MCF 10A (cell line): ENCODE measurements at regions not wholly inside any gene's neighbourhood (a gene's known extent, or its start where the extent isn't known, plus 50 kb on each side); places are given as distances from the start of the nearest gene placed in this dataset.

Source experiments
- BruUV-seq: library from RNA; stranded (reverse); fragments of 400-500 nt; replicated peaks from 2 replicates; lab custom pipeline; 2021; lab: Mats Ljungman, UMichigan
- CTCF ChIA-PET: fragments of 300-600 bp; sonication (Branson Sonifier 250); formaldehyde crosslinking; extraction: SDS; loops from one replicate; lab custom pipeline; 2021; ENCODE audit warnings: antibody characterized with exemption, inconsistent platforms; lab: Yijun Ruan, JAX
- POLR2A ChIA-PET: fragments of 300-600, 350-650 bp; sonication (Branson Sonifier 250); formaldehyde crosslinking; extraction: SDS; loops from one replicate; lab custom pipeline; 2020; ENCODE audit warnings: antibody characterized with exemption, inconsistent platforms; lab: Yijun Ruan, JAX
- DNase-seq: peaks from one replicate; pipeline ENCODE4 v3.0.0-alpha.2; 2018; ENCODE audit not compliant: unreplicated experiment
- H3K27ac Mint-ChIP-seq: one replicate; pipeline ENCODE4 v1.8.0; 2022; ENCODE audit warnings: mild to moderate bottlenecking, low read depth, mixed read lengths; ENCODE audit not compliant: unreplicated experiment
- H3K27me3 Mint-ChIP-seq: one replicate; pipeline ENCODE4 v1.8.0; 2022; ENCODE audit warnings: mixed read lengths; ENCODE audit not compliant: insufficient read depth, unreplicated experiment
- H3K36me3 Mint-ChIP-seq: one replicate; pipeline ENCODE4 v1.8.0; 2022; ENCODE audit warnings: mild to moderate bottlenecking, moderate library complexity, mixed read lengths; ENCODE audit not compliant: insufficient read depth, unreplicated experiment
- H3K4me1 Mint-ChIP-seq: one replicate; pipeline ENCODE4 v1.8.0; 2022; ENCODE audit warnings: mixed read lengths; ENCODE audit not compliant: insufficient read depth, unreplicated experiment
- H3K4me3 Mint-ChIP-seq: one replicate; pipeline ENCODE4 v1.8.0; 2022; ENCODE audit warnings: mild to moderate bottlenecking, moderate library complexity, mixed read lengths; ENCODE audit not compliant: unreplicated experiment
- H3K9me3 Mint-ChIP-seq: one replicate; pipeline ENCODE4 v1.8.0; 2022; ENCODE audit warnings: mixed read lengths; ENCODE audit not compliant: unreplicated experiment
- CTCF ChIP-seq: fragments of 200-600 bp; IDR thresholded peaks from one replicate; pipeline ENCODE4 v1.8.0; 2022; ENCODE audit warnings: antibody characterized with exemption, mild to moderate bottlenecking; ENCODE audit not compliant: unreplicated experiment
- intact Hi-C: fragments of 100-400 bp; cut with micrococcal nuclease; formaldehyde crosslinking; loops from 2 replicates; pipeline ENCODE4 v1.14.1; 2022

GRCh38 chr13:62287764-62288163 lies 872.1 kb upstream of the PCDH20 start:
- Mint-ChIP-seq H3K4me1 (no peaks in the 10 kb centered on the region), H3K27me3 (peaks cover 11% of the 10 kb centered on the region), H3K4me3 (no peak overlapping the region), H3K9me3 (no peaks in the 10 kb centered on the region), H3K27ac (no peak overlapping the region), H3K36me3 (no peaks in the 10 kb centered on the region)
- no peak for TF ChIP-seq CTCF
- no peak for DNase-seq
- BruUV-seq: no TSS peak
- intact Hi-C loops: no loop called here
- POLR2A ChIA-PET: no interaction called here
- CTCF ChIA-PET: no interaction called here

GRCh38 chr13:62280590-62280989 lies 864.9 kb upstream of the PCDH20 start:
- no peak overlapping the region for H3K27ac Mint-ChIP-seq
- CTCF ChIA-PET: interaction anchor here (0.6 kb wide), 1 partner anchor 379 kb away, joined by 3 read pairs; no protein-coding TSS in a partner anchor
- no TSS peak for BruUV-seq

GRCh38 chr13:62278271-62278670 lies 862.6 kb upstream of the PCDH20 start:
- ChIA-PET CTCF (no interaction called here), POLR2A (no interaction called here)
- DNase-seq: no peak
- H3K4me1 Mint-ChIP-seq: no peaks in the 10 kb centered on the region
- no peak overlapping the region for H3K4me3 Mint-ChIP-seq
- H3K27me3 Mint-ChIP-seq: peaks cover 11% of the 10 kb centered on the region
- intact Hi-C loops: no loop called here
- no peaks in the 10 kb centered on the region for H3K36me3 Mint-ChIP-seq
- H3K9me3 Mint-ChIP-seq: peaks cover 6% of the 10 kb centered on the region
- BruUV-seq: no TSS peak
- TF ChIP-seq CTCF: no peak
- H3K27ac Mint-ChIP-seq: no peak overlapping the region

More at GRCh38 chr13:62280590-62280989, 864.9 kb upstream of the PCDH20 start:
- Mint-ChIP-seq H3K27me3 (peaks cover 11% of the 10 kb centered on the region), H3K9me3 (no peaks in the 10 kb centered on the region), H3K4me1 (no peaks in the 10 kb centered on the region), H3K4me3 (no peak overlapping the region), H3K36me3 (no peaks in the 10 kb centered on the region)
- intact Hi-C loops: no loop called here
- no peak for DNase-seq
- no peak for TF ChIP-seq CTCF
- POLR2A ChIA-PET: no interaction called here

- BruUV-seq: no TSS peak
- intact Hi-C loops: no loop called here
- H3K27ac Mint-ChIP-seq: no peak overlapping the region
- no peaks in the 10 kb centered on the region for H3K9me3 Mint-ChIP-seq
- TF ChIP-seq CTCF: no peak
- ChIA-PET CTCF (interaction anchor here (0.7 kb wide), 1 partner anchor 31 kb away, joined by 3 read pairs; no protein-coding TSS in a partner anchor), POLR2A (no interaction called here)
- DNase-seq: no peak
- no peak overlapping the region for H3K4me3 Mint-ChIP-seq
- H3K4me1 Mint-ChIP-seq: no peaks in the 10 kb centered on the region
- no peaks in the 10 kb centered on the region for H3K36me3 Mint-ChIP-seq
- H3K27me3 Mint-ChIP-seq: no peaks in the 10 kb centered on the region
Observed at GRCh38 chr13:62251734-62252133, 836.1 kb upstream of the PCDH20 start.
